ENCODE measurements at regions not wholly inside any gene's neighbourhood (a gene's known extent, or its start where the extent isn't known, plus 50 kb on each side); places are given as distances from the start of the nearest gene placed in this dataset.

GRCh38 chr18:71388148-71388547, 1099.3 kb downstream of the SOCS6 start:
- no peak for TF ChIP-seq CTCF (IDR thresholded peaks at IDR 0.05 in 2 of 3, conservative IDR thresholded peaks at IDR 0.05 in 1 of 3; ENCODE audit: borderline replicate concordance in 1 of 3, insufficient read depth in 1 of 3, low read depth in 2 of 3, low read length in 2 of 3)
- no peak for TF ChIP-seq POLR2A (IDR thresholded peaks at IDR 0.05; ENCODE audit: borderline replicate concordance, extremely low read depth, insufficient read depth, insufficient read length)
- TF ChIP-seq EZH2 (IDR thresholded peaks at IDR 0.05), result no peak

Data from HCT116 (cell line).